IMR-90 (cell line): ENCODE measurements at regions not wholly inside any gene's neighbourhood (a gene's known extent, or its start where the extent isn't known, plus 50 kb on each side); places are given as distances from the start of the nearest gene placed in this dataset.

ENCODE experiments used
- ATAC-seq: fragments of 200-7000 bp; cut with Tn5 transposase; 2 replicates; pipeline ENCODE4 v1.9.1; 2020; ENCODE audit warnings: low read depth, mild to moderate bottlenecking, moderate library complexity
- BruUV-seq: library from RNA; stranded (reverse); fragments of 400-500 nt; replicated peaks from 2 replicates; lab custom pipeline; 2021; lab: Mats Ljungman, UMichigan
- CTCF ChIA-PET: fragments of 300-600 bp; formaldehyde crosslinking; extraction: SDS; loops from one replicate; lab custom pipeline; 2021; ENCODE audit warnings: antibody characterized with exemption; lab: Yijun Ruan, JAX
- POLR2A ChIA-PET: fragments of 300-600 bp; sonication (Branson Sonifier 250); formaldehyde crosslinking; loops from one replicate; lab custom pipeline; 2022; ENCODE audit warnings: antibody characterized with exemption; ENCODE audit not compliant: unreplicated experiment; lab: Charles Lee
- DNase-seq: peaks from one replicate; pipeline ENCODE4 v3.0.0; 2013
- H2AFZ ChIP-seq: replicated peaks from 2 replicates; pipeline ENCODE3; 2013; ENCODE audit warnings: low read length, mild to moderate bottlenecking; ENCODE audit not compliant: poor library complexity
- H2AK5ac ChIP-seq: 2 replicates; pipeline ENCODE4 v1.6.1; 2013; ENCODE audit warnings: low read depth, low read length, inconsistent platforms
- H2AK9ac ChIP-seq: replicated peaks from 2 replicates; pipeline ENCODE3; 2013; ENCODE audit warnings: mild to moderate bottlenecking, low read depth, low read length, moderate library complexity; ENCODE audit not compliant: poor library complexity
- H2BK120ac ChIP-seq: 2 replicates; pipeline ENCODE4 v1.6.1; 2013; ENCODE audit warnings: low read depth, low read length, inconsistent platforms
- H2BK15ac ChIP-seq: 3 replicates; pipeline ENCODE4 v1.6.1; 2013; ENCODE audit warnings: low read depth, low read length, inconsistent platforms
- H2BK20ac ChIP-seq: 2 replicates; pipeline ENCODE4 v1.6.1; 2013; ENCODE audit warnings: low read depth, mild to moderate bottlenecking, inconsistent platforms, low read length, moderate library complexity
- H2BK5ac ChIP-seq: 2 replicates; pipeline ENCODE4 v1.6.1; 2013; ENCODE audit warnings: mild to moderate bottlenecking, low read depth, low read length, inconsistent platforms; ENCODE audit not compliant: poor library complexity, severe bottlenecking
- H3K14ac ChIP-seq: replicated peaks from 2 replicates; pipeline ENCODE4 v1.6.1; 2013; ENCODE audit warnings: low read depth, low read length, inconsistent platforms
- H3K18ac ChIP-seq: 2 replicates; pipeline ENCODE4 v1.6.1; 2013; ENCODE audit warnings: low read depth, low read length, control low read depth
- H3K23ac ChIP-seq: 2 replicates; pipeline ENCODE4 v1.6.1; 2013; ENCODE audit warnings: low read depth, low read length, inconsistent platforms
- H3K27ac ChIP-seq: 2 replicates; pipeline ENCODE4 v1.5.1; 2013; ENCODE audit warnings: mild to moderate bottlenecking, control low read depth, low read length; ENCODE audit not compliant: insufficient read depth
- H3K27me3 ChIP-seq: 2 replicates; pipeline ENCODE4 v1.6.1; 2013; ENCODE audit warnings: low read length; ENCODE audit not compliant: control insufficient read depth, insufficient read depth
- H3K36me3 ChIP-seq: 2 replicates; pipeline ENCODE4 v1.6.1; 2013; ENCODE audit warnings: low read length, mixed read lengths; ENCODE audit not compliant: control insufficient read depth, insufficient read depth
- H3K4ac ChIP-seq: 2 replicates; pipeline ENCODE4 v1.6.1; 2013; ENCODE audit warnings: low read depth, low read length, inconsistent platforms
- H3K4me1 ChIP-seq: 2 replicates; pipeline ENCODE4 v1.6.1; 2013; ENCODE audit warnings: low read length, mixed read lengths; ENCODE audit not compliant: control insufficient read depth, insufficient read depth
- H3K4me2 ChIP-seq: 2 replicates; pipeline ENCODE4 v1.6.1; 2013; ENCODE audit warnings: low read depth, mild to moderate bottlenecking, control low read depth, low read length, moderate library complexity
- H3K4me3 ChIP-seq: 2 replicates; pipeline ENCODE4 v1.5.1; 2013; ENCODE audit warnings: low read depth, mild to moderate bottlenecking, control low read depth, low read length, moderate library complexity; ENCODE audit not compliant: insufficient read depth
- H3K56ac ChIP-seq: 2 replicates; pipeline ENCODE4 v1.6.1; 2013; ENCODE audit warnings: low read length, inconsistent platforms; ENCODE audit not compliant: insufficient read depth; ENCODE audit errors: extremely low read depth
- H3K79me1 ChIP-seq, 2 experiments: 2 replicates each; pipeline ENCODE4 v1.6.1; 2013; ENCODE audit warnings: low read length in 2 of 2, inconsistent platforms in 1 of 2, low read depth in 1 of 2
- H3K9ac ChIP-seq: 2 replicates; pipeline ENCODE4 v1.6.1; 2013; ENCODE audit warnings: low read depth, low read length, control low read depth
- H3K9me1 ChIP-seq: 2 replicates; pipeline ENCODE4 v1.6.1; 2013; ENCODE audit warnings: low read length, inconsistent platforms; ENCODE audit not compliant: insufficient read depth
- H3K9me3 ChIP-seq: 2 replicates; pipeline ENCODE4 v1.6.1; 2013; ENCODE audit warnings: low read length; ENCODE audit not compliant: control insufficient read depth, insufficient read depth
- H4K20me1 ChIP-seq: 2 replicates; pipeline ENCODE4 v1.6.1; 2013; ENCODE audit warnings: low read length, inconsistent platforms; ENCODE audit not compliant: insufficient read depth
- H4K5ac ChIP-seq: 2 replicates; pipeline ENCODE4 v1.6.1; 2013; ENCODE audit warnings: mild to moderate bottlenecking, low read depth, low read length, control low read depth
- H4K8ac ChIP-seq, 2 experiments: 2 replicates each; pipeline ENCODE4 v1.6.1; 2013; ENCODE audit warnings: low read depth in 2 of 2, low read length in 2 of 2, control low read depth in 1 of 2, inconsistent platforms in 1 of 2
- H4K91ac ChIP-seq: 2 replicates; pipeline ENCODE4 v1.6.1; 2013; ENCODE audit warnings: low read depth, low read length, inconsistent platforms; ENCODE audit not compliant: insufficient read depth
- BHLHE40 ChIP-seq: fragments of 150-350 bp; IDR thresholded peaks from 2 replicates; pipeline ENCODE4 v1.6.1; 2016; ENCODE audit warnings: mild to moderate bottlenecking, low read depth, low read length
- CTCF ChIP-seq: conservative IDR thresholded peaks from 2 replicates; pipeline ENCODE4 v1.5.1; 2012; ENCODE audit warnings: mild to moderate bottlenecking, low read depth, low read length, improper control_type of control experiment
- MAZ ChIP-seq: IDR thresholded peaks from 2 replicates; pipeline ENCODE4 v1.6.1; 2012; ENCODE audit warnings: low read depth, mild to moderate bottlenecking, low read length, improper control_type of control experiment, moderate library complexity, borderline replicate concordance
- MXI1 ChIP-seq: IDR thresholded peaks from 2 replicates; pipeline ENCODE4 v1.6.1; 2012; ENCODE audit warnings: low read depth, mild to moderate bottlenecking, low read length, moderate library complexity, borderline replicate concordance
- NFE2L2 ChIP-seq: fragments of 150-350 bp; IDR thresholded peaks from 2 replicates; pipeline ENCODE4 v1.6.1; 2016; ENCODE audit warnings: low read depth, mild to moderate bottlenecking, low read length
- POLR2A ChIP-seq: IDR thresholded peaks from 2 replicates; pipeline ENCODE4 v1.6.1; 2012; ENCODE audit warnings: mild to moderate bottlenecking, low read depth, low read length
- RAD21 ChIP-seq: IDR thresholded peaks from 2 replicates; pipeline ENCODE4 v1.6.1; 2012; ENCODE audit warnings: low read length, improper control_type of control experiment
- RCOR1 ChIP-seq: IDR thresholded peaks from 2 replicates; pipeline ENCODE4 v1.6.1; 2012; ENCODE audit warnings: mild to moderate bottlenecking, low read length, improper control_type of control experiment; ENCODE audit not compliant: insufficient replicate concordance
- RFX5 ChIP-seq: IDR thresholded peaks from 2 replicates; pipeline ENCODE4 v1.8.0; 2012; ENCODE audit warnings: low read depth, mild to moderate bottlenecking, low read length, moderate library complexity
- SMC3 ChIP-seq: fragments of 150-350 bp; IDR thresholded peaks from 2 replicates; pipeline ENCODE4 v1.6.1; 2016; ENCODE audit warnings: low read depth, mild to moderate bottlenecking, antibody characterized with exemption, low read length, moderate library complexity
- USF2 ChIP-seq: fragments of 150-350 bp; IDR thresholded peaks from 2 replicates; pipeline ENCODE4 v1.6.1; 2017; ENCODE audit warnings: mild to moderate bottlenecking, antibody characterized with exemption, low read length, low read depth
- WGBS, 2 experiments: methylation state at CpG; one replicate each; pipeline versions ENCODE4 v1.1.5 to v1.1.7; 2013; ENCODE audit warnings: missing lambda C conversion rate in 2 of 2; ENCODE audit not compliant: insufficient read length in 1 of 2; ENCODE audit errors: extremely low coverage in 2 of 2; 5-methylcytosine and 5-hydroxymethylcytosine counted together
- dilution Hi-C: fragments of 300-500 bp; cut with HindIII; formaldehyde crosslinking; loops from one replicate; pipeline ENCODE4 v1.14.3; 2018; ENCODE audit warnings: low sequenced_read_pairs; ENCODE audit not compliant: unreplicated experiment
- in situ Hi-C: fragments of 300-500 bp; cut with MboI; formaldehyde crosslinking; loops from 3 replicates; pipeline ENCODE4 v1.14.3; 2019; ENCODE audit warnings: low sequenced_read_pairs, inconsistent platforms, mixed read lengths
- intact Hi-C: fragments of 100-400 bp; cut with micrococcal nuclease; formaldehyde crosslinking; loops from 2 replicates; pipeline ENCODE4 v1.10.0; 2022

DNA sequence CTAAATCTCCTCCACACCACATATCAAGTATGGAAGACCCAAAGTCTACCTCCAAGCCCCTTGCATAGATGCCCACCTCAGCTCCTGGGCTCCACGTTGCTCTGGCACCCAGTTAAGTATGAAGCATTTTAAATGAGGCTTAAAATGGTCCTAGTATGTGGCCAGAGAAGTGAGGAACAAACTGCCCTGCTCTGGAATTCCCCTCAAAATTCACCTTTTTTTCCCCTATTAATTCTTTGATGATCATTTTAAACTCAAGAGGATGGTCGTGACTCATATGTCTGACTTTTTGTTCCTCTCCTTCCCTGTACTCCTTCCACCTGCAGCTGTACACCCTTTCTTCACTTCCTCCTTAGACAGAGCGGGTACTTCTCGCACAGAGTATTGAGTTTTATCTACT is 234.5 kb upstream of the MYOCD start:
- Histone ChIP-seq H3K56ac (no peak overlapping the region), H2AK5ac (no peak overlapping the region), H2BK20ac (no peak overlapping the region), H4K20me1 (no peaks in the 10 kb centered on the region), H3K4ac (no peak overlapping the region), H2BK5ac (no peak overlapping the region), H3K18ac (no peak overlapping the region), H4K8ac (no peak overlapping the region), H3K79me1 (no peaks in the 10 kb centered on the region), H3K9me1 (peaks cover 3% of the 10 kb centered on the region; the same call in 1 of the 2 replicates), H3K36me3 (no peaks in the 10 kb centered on the region), H3K9me3 (no peaks in the 10 kb centered on the region), H4K5ac (no peak overlapping the region), H2AFZ (no peak overlapping the region), H4K91ac (no peak overlapping the region), H3K27me3 (no peaks in the 10 kb centered on the region), H3K4me2 (no peak overlapping the region), H3K14ac (no peak overlapping the region), H3K23ac (no peak overlapping the region), H2BK120ac (no peak overlapping the region), H3K27ac (no peak overlapping the region), H3K4me1 (peaks cover 3% of the 10 kb centered on the region; the same call in 1 of the 2 replicates), H2AK9ac (no peak overlapping the region), H2BK15ac (no peak overlapping the region), H3K9ac (no peak overlapping the region), H3K4me3 (no peak overlapping the region)
- intact Hi-C loops, result no loop called here
- dilution Hi-C loops, result no loop called here
- ChIA-PET CTCF (no interaction called here), POLR2A (no interaction called here)
- no peak for TF ChIP-seq MXI1
- TF ChIP-seq RFX5, result no peak
- TF ChIP-seq NFE2L2, result no peak
- TF ChIP-seq USF2, result no peak
- no peak for TF ChIP-seq RCOR1
- TF ChIP-seq POLR2A, result no peak
- TF ChIP-seq MAZ, result no peak
- no peak for TF ChIP-seq CTCF
- no peak for TF ChIP-seq BHLHE40
- TF ChIP-seq SMC3, result no peak
- no peak for TF ChIP-seq RAD21
- no TSS peak for BruUV-seq
- ATAC-seq (no peak), DNase-seq (no peak)
- WGBS, 2 experiments, result 80% methylated on average over 1 of the region's 4 CpGs; no CpG with 5 or more reads in 1 of the 2 experiments
- in situ Hi-C loops, result no loop called here
